ENCODE measurements at regions not wholly inside any gene's neighbourhood (a gene's known extent, or its start where the extent isn't known, plus 50 kb on each side); places are given as distances from the start of the nearest gene placed in this dataset.

GRCh38 chr1:88490676-88491075 is 193.4 kb upstream of the PKN2 start:
- Mint-ChIP-seq H3K9me3 (no peaks in the 10 kb centered on the region), H3K4me3 (no peak overlapping the region), H3K27me3 (ENCODE audit: low read depth) (no peaks in the 10 kb centered on the region), H3K36me3 (ENCODE audit: low read depth) (no peaks in the 10 kb centered on the region), H3K4me1 (no peaks in the 10 kb centered on the region), H3K27ac (no peak overlapping the region)
- no peak for TF ChIP-seq CTCF (IDR thresholded peaks at IDR 0.05; ENCODE audit: unreplicated experiment in 3 of 3)

DNA sequence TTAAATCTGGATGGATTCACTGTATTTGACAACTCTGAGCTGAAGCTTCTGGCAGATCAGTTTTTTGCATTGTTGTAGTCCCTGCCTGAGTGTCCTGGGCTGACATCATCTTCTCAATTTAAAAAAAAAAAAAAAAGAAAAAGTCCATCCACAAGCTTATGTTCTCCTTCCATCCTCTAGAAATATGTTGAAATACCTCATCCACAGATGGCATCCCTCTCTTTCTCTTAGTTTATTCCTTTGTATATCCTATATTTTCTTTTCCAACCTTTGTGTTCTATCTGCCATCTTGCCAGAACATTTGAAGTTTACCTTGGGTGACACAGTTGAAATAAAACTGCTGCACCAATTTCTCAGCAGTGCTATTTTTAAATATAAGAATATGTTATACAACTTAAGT is 184.4 kb upstream of the PKN2 start:
- Mint-ChIP-seq H3K27ac (no peak overlapping the region), H3K9me3 (no peaks in the 10 kb centered on the region), H3K4me3 (no peak overlapping the region), H3K27me3 (ENCODE audit: low read depth) (no peaks in the 10 kb centered on the region), H3K36me3 (ENCODE audit: low read depth) (no peaks in the 10 kb centered on the region), H3K4me1 (no peaks in the 10 kb centered on the region)
- TF ChIP-seq CTCF (IDR thresholded peaks at IDR 0.05; ENCODE audit: unreplicated experiment in 3 of 3): no peak

GRCh38 chr1:88502886-88503285 is 181.2 kb upstream of the PKN2 start:
- no peaks in the 10 kb centered on the region for H3K27me3 Mint-ChIP-seq (ENCODE audit: low read depth)
- H3K36me3 Mint-ChIP-seq (ENCODE audit: low read depth): no peaks in the 10 kb centered on the region
- no peak overlapping the region for H3K4me3 Mint-ChIP-seq
- no peaks in the 10 kb centered on the region for H3K9me3 Mint-ChIP-seq
- H3K27ac Mint-ChIP-seq: no peak overlapping the region
- no peak for TF ChIP-seq CTCF (IDR thresholded peaks at IDR 0.05; ENCODE audit: unreplicated experiment in 3 of 3)
- H3K4me1 Mint-ChIP-seq: no peaks in the 10 kb centered on the region

DNA sequence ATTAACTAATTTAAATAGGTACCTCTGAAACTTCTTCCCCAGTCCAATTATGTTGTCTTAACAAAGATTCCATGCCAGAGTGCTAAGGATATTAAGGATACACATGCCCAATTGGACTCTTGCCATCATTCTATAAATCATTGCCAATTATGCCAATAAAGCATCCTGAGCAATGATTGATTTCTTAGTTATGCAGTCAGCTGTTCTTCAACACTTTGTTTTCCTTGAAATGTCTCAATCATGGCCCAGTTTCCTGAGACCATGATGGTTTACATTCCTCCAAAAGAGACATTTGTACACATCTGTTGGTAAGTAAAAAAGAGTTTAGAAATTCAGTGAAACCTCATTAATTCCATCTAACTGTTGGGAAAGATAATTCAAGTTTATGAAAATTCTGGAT is 180.4 kb upstream of the PKN2 start:
- Mint-ChIP-seq H3K27ac (no peak overlapping the region), H3K4me3 (no peak overlapping the region), H3K36me3 (ENCODE audit: low read depth) (no peaks in the 10 kb centered on the region), H3K9me3 (no peaks in the 10 kb centered on the region), H3K4me1 (no peaks in the 10 kb centered on the region), H3K27me3 (ENCODE audit: low read depth) (no peaks in the 10 kb centered on the region)
- no peak for TF ChIP-seq CTCF (IDR thresholded peaks at IDR 0.05; ENCODE audit: unreplicated experiment in 3 of 3)

GRCh38 chr1:88504601-88505000 is 179.5 kb upstream of the PKN2 start:
- Mint-ChIP-seq H3K4me1 (no peaks in the 10 kb centered on the region), H3K27me3 (ENCODE audit: low read depth) (no peaks in the 10 kb centered on the region), H3K27ac (no peak overlapping the region), H3K36me3 (ENCODE audit: low read depth) (no peaks in the 10 kb centered on the region), H3K4me3 (no peak overlapping the region), H3K9me3 (no peaks in the 10 kb centered on the region)
- TF ChIP-seq CTCF (IDR thresholded peaks at IDR 0.05; ENCODE audit: unreplicated experiment in 3 of 3): no peak

DNA sequence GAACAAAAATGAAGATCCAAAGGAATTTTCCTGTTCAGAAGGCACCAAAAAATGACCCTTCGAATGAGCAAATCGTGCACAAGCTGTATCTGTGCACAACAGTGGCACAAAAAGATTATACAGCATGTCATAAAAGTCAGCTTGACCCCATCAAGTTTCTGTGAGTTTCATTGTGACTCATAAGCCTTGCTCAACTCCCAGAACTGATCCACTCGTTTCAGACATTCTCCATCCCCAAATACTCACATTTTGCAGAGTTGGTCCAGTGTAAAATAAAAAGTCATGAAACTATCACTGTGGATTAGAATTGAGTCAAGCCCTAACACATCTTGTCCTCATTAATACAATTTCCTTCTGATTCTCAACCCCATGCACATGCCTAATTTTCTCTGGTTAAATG is 174.7 kb upstream of the PKN2 start:
- Mint-ChIP-seq H3K4me3 (no peak overlapping the region), H3K36me3 (ENCODE audit: low read depth) (no peaks in the 10 kb centered on the region), H3K9me3 (no peaks in the 10 kb centered on the region), H3K27ac (no peak overlapping the region), H3K4me1 (no peaks in the 10 kb centered on the region), H3K27me3 (ENCODE audit: low read depth) (no peaks in the 10 kb centered on the region)
- no peak for TF ChIP-seq CTCF (IDR thresholded peaks at IDR 0.05; ENCODE audit: unreplicated experiment in 3 of 3)

All from nephron (organoid).